SK-N-SH treated with all-trans-retinoic acid at 6 μM for 48 hours (cell line): ENCODE measurements at regions not wholly inside any gene's neighbourhood (a gene's known extent, or its start where the extent isn't known, plus 50 kb on each side); places are given as distances from the start of the nearest gene placed in this dataset.

Source experiments
- ATAC-seq: fragments of 200-7000 bp; cut with Tn5 transposase; 3 replicates; pipeline ENCODE4 v1.9.1; 2020; ENCODE audit warnings: mild to moderate bottlenecking, moderate library complexity
- ARNTL ChIP-seq: fragments of 450-650 bp; formaldehyde crosslinking; IDR thresholded peaks from 2 replicates; pipeline ENCODE4 v1.5.0; 2020; ENCODE audit warnings: low read depth, mild to moderate bottlenecking, moderate library complexity, borderline replicate concordance
- BACH2 ChIP-seq: fragments of 250-450 bp; sonication (Bioruptor Pico); IDR thresholded peaks from 2 replicates; pipeline ENCODE4 v1.9.0; 2021; ENCODE audit warnings: mild to moderate bottlenecking, borderline replicate concordance
- CREB5 ChIP-seq: fragments of 250-450 bp; sonication (Bioruptor Pico); IDR thresholded peaks from 2 replicates; pipeline ENCODE4 v1.5.1; 2020; ENCODE audit warnings: low read depth, mild to moderate bottlenecking, moderate library complexity
- CSDC2 ChIP-seq: fragments of 250-450 bp; sonication (Bioruptor Pico); IDR thresholded peaks from 2 replicates; pipeline ENCODE4 v1.5.0; 2020; ENCODE audit warnings: mild to moderate bottlenecking, moderate library complexity
- CSRNP3 ChIP-seq: fragments of 250-450 bp; sonication (Bioruptor Pico); IDR thresholded peaks from 2 replicates; pipeline ENCODE4 v1.5.1; 2021; ENCODE audit warnings: mild to moderate bottlenecking, moderate library complexity
- ESRRG ChIP-seq: fragments of 250-450 bp; sonication (Bioruptor Pico); IDR thresholded peaks from 2 replicates; pipeline ENCODE4 v1.6.1; 2021; ENCODE audit warnings: mild to moderate bottlenecking
- GLIS3 ChIP-seq: fragments of 250-450 bp; sonication (Bioruptor Pico); IDR thresholded peaks from 2 replicates; pipeline ENCODE4 v1.5.0; 2020; ENCODE audit warnings: mild to moderate bottlenecking, moderate library complexity
- ISL1 ChIP-seq: fragments of 250-450 bp; sonication (Bioruptor Pico); IDR thresholded peaks from 2 replicates; pipeline ENCODE4 v2.1.2; 2022; ENCODE audit warnings: mild to moderate bottlenecking, moderate library complexity
- PATZ1 ChIP-seq: fragments of 250-450 bp; sonication (Bioruptor Pico); IDR thresholded peaks from 2 replicates; pipeline ENCODE4 v1.8.0; 2020; ENCODE audit warnings: mild to moderate bottlenecking, moderate library complexity, borderline replicate concordance
- POU6F1 ChIP-seq: fragments of 250-450 bp; sonication (Bioruptor Pico); IDR thresholded peaks from 2 replicates; pipeline ENCODE4 v1.8.0; 2021; ENCODE audit warnings: low read depth, mild to moderate bottlenecking, moderate library complexity, borderline replicate concordance
- PPARA ChIP-seq: fragments of 250-450 bp; sonication (Bioruptor Pico); IDR thresholded peaks from 2 replicates; pipeline ENCODE4 v1.5.0; 2020; ENCODE audit warnings: mild to moderate bottlenecking, borderline replicate concordance
- RARB ChIP-seq: fragments of 250-450 bp; sonication (Bioruptor Pico); IDR thresholded peaks from 2 replicates; pipeline ENCODE4 v1.8.0; 2021; ENCODE audit warnings: mild to moderate bottlenecking, moderate library complexity
- SNAI2 ChIP-seq: fragments of 250-450 bp; sonication (Bioruptor Pico); IDR thresholded peaks from 2 replicates; pipeline ENCODE4 v1.5.0; 2020; ENCODE audit warnings: mild to moderate bottlenecking, moderate library complexity
- TCF4 ChIP-seq: fragments of 250-450 bp; sonication (Bioruptor Pico); IDR thresholded peaks from 2 replicates; pipeline ENCODE4 v1.8.0; 2021; ENCODE audit warnings: mild to moderate bottlenecking, moderate library complexity, borderline replicate concordance
- TOX ChIP-seq: fragments of 250-450 bp; sonication (Bioruptor Pico); IDR thresholded peaks from 2 replicates; pipeline ENCODE4 v1.8.0; 2021; ENCODE audit warnings: mild to moderate bottlenecking, moderate library complexity, borderline replicate concordance
- TSHZ2 ChIP-seq: fragments of 250-450 bp; sonication (Bioruptor Pico); IDR thresholded peaks from 2 replicates; pipeline ENCODE4 v1.5.0; 2020; ENCODE audit warnings: mild to moderate bottlenecking, moderate library complexity
- ZC3H10 ChIP-seq: fragments of 250-450 bp; sonication (Bioruptor Pico); IDR thresholded peaks from 2 replicates; pipeline ENCODE4 v1.5.1; 2021; ENCODE audit warnings: mild to moderate bottlenecking, moderate library complexity
- ZFP30 ChIP-seq: fragments of 450-650 bp; formaldehyde crosslinking; IDR thresholded peaks from 2 replicates; pipeline ENCODE4 v1.5.0; 2022; ENCODE audit warnings: mild to moderate bottlenecking, moderate library complexity
- ZNF565 ChIP-seq: fragments of 450-650 bp; formaldehyde crosslinking; conservative IDR thresholded peaks from 2 replicates; pipeline ENCODE4 v1.5.0; 2020; ENCODE audit warnings: low read depth, mild to moderate bottlenecking, moderate library complexity
- ZNF70 ChIP-seq: fragments of 450-650 bp; formaldehyde crosslinking; IDR thresholded peaks from 2 replicates; pipeline ENCODE4 v1.5.0; 2020; ENCODE audit warnings: mild to moderate bottlenecking, moderate library complexity
- ZNF8 ChIP-seq: fragments of 450-650 bp; formaldehyde crosslinking; IDR thresholded peaks from 2 replicates; pipeline ENCODE4 v1.5.0; 2020; ENCODE audit warnings: mild to moderate bottlenecking, moderate library complexity

GRCh38 chr4:163818673-163819072, 324.2 kb downstream of the TMA16 start:
- TF ChIP-seq TSHZ2 (CRISPR knock-in tag) (no peak), POU6F1 (CRISPR knock-in tag) (no peak), CSRNP3 (CRISPR knock-in tag) (no peak), BACH2 (no peak), GLIS3 (no peak), CSDC2 (CRISPR knock-in tag) (no peak), ISL1 (no peak), ZNF8 (CRISPR knock-in tag) (no peak), CREB5 (CRISPR knock-in tag) (no peak), ZNF70 (CRISPR knock-in tag) (no peak), ARNTL (CRISPR knock-in tag) (no peak), ESRRG (CRISPR knock-in tag) (no peak), PATZ1 (no peak), TCF4 (CRISPR knock-in tag) (no peak), TOX (CRISPR knock-in tag) (no peak), ZFP30 (CRISPR knock-in tag) (no peak), RARB (CRISPR knock-in tag) (no peak), PPARA (CRISPR knock-in tag) (no peak), ZC3H10 (CRISPR knock-in tag) (no peak), ZNF565 (CRISPR knock-in tag) (no peak)
- ATAC-seq = no peak

- ATAC-seq = no peak
- TF ChIP-seq ZNF8 (CRISPR knock-in tag) (no peak), ISL1 (no peak), ARNTL (CRISPR knock-in tag) (no peak), BACH2 (no peak), SNAI2 (no peak), POU6F1 (CRISPR knock-in tag) (no peak), ESRRG (CRISPR knock-in tag) (no peak), ZNF70 (CRISPR knock-in tag) (no peak), TSHZ2 (CRISPR knock-in tag) (no peak), CSDC2 (CRISPR knock-in tag) (no peak), GLIS3 (no peak)
Observed at GRCh38 chr4:163833669-163834068, 339.2 kb downstream of the TMA16 start.
